ENCODE measurements at regions not wholly inside any gene's neighbourhood (a gene's known extent, or its start where the extent isn't known, plus 50 kb on each side); places are given as distances from the start of the nearest gene placed in this dataset.

- no peak for DNase-seq
- no peak for TF ChIP-seq CTCF (IDR thresholded peaks at IDR 0.05; ENCODE audit: low read depth, low read length, missing control alignments)
- peaks cover 4% of the 10 kb centered on the region for H3K27me3 ChIP-seq (replicated peaks)
- no peaks in the 10 kb centered on the region for H3K36me3 ChIP-seq (replicated peaks)
- H3K27ac ChIP-seq = no peak overlapping the region
- in situ Hi-C loops (cut with HindIII; ENCODE audit: low pct_ligation_motif_present, low sequenced_read_pairs) = no loop called here
- H3K4me3 ChIP-seq (ENCODE audit: low read depth, low read length) = no peak overlapping the region
Measured at GRCh38 chr10:71081912-71082311, 130.5 kb upstream of the UNC5B start.

GRCh38 chr10:71082960-71083715, 129.2 kb upstream of the UNC5B start:
- in situ Hi-C loops (cut with HindIII; ENCODE audit: low pct_ligation_motif_present, low sequenced_read_pairs) = no loop called here

GRCh38 chr10:71083716-71083975, 128.7 kb upstream of the UNC5B start:
- H3K27me3 ChIP-seq (replicated peaks) = no peaks in the 10 kb centered on the region
- in situ Hi-C loops (cut with HindIII; ENCODE audit: low pct_ligation_motif_present, low sequenced_read_pairs) = no loop called here
- DNase-seq = no peak

More at GRCh38 chr10:71082960-71083715, 129.2 kb upstream of the UNC5B start:
- no peak overlapping the region for H3K4me3 ChIP-seq (ENCODE audit: low read depth, low read length)
- H3K27me3 ChIP-seq (replicated peaks) = no peaks in the 10 kb centered on the region
- no peak for DNase-seq
- no peak for TF ChIP-seq CTCF (IDR thresholded peaks at IDR 0.05; ENCODE audit: low read depth, low read length, missing control alignments)
- no peak overlapping the region for H3K27ac ChIP-seq
- no peaks in the 10 kb centered on the region for H3K36me3 ChIP-seq (replicated peaks)

GRCh38 chr10:71084061-71084817, 128.1 kb upstream of the UNC5B start:
- in situ Hi-C loops (cut with HindIII; ENCODE audit: low pct_ligation_motif_present, low sequenced_read_pairs) = no loop called here
- H3K4me3 ChIP-seq (ENCODE audit: low read depth, low read length) = no peak overlapping the region
- H3K27ac ChIP-seq = no peak overlapping the region
- H3K27me3 ChIP-seq (replicated peaks) = no peaks in the 10 kb centered on the region
- no peak for DNase-seq
- TF ChIP-seq CTCF (IDR thresholded peaks at IDR 0.05; ENCODE audit: low read depth, low read length, missing control alignments) = no peak
- H3K36me3 ChIP-seq (replicated peaks) = no peaks in the 10 kb centered on the region

More at GRCh38 chr10:71083716-71083975, 128.7 kb upstream of the UNC5B start:
- no peak overlapping the region for H3K27ac ChIP-seq
- TF ChIP-seq CTCF (IDR thresholded peaks at IDR 0.05; ENCODE audit: low read depth, low read length, missing control alignments) = no peak
- H3K36me3 ChIP-seq (replicated peaks) = no peaks in the 10 kb centered on the region
- no peak overlapping the region for H3K4me3 ChIP-seq (ENCODE audit: low read depth, low read length)

- H3K4me3 ChIP-seq (ENCODE audit: low read depth, low read length) = no peak overlapping the region
- TF ChIP-seq CTCF (IDR thresholded peaks at IDR 0.05; ENCODE audit: low read depth, low read length, missing control alignments) = no peak
- H3K36me3 ChIP-seq (replicated peaks) = no peaks in the 10 kb centered on the region
- in situ Hi-C loops (cut with HindIII; ENCODE audit: low pct_ligation_motif_present, low sequenced_read_pairs) = no loop called here
- no peaks in the 10 kb centered on the region for H3K27me3 ChIP-seq (replicated peaks)
- no peak for DNase-seq
- no peak overlapping the region for H3K27ac ChIP-seq
Measured at GRCh38 chr10:71084818-71085126, 127.6 kb upstream of the UNC5B start.

Data from brain microvascular endothelial cell (primary cell).